Ishikawa (cell line): ENCODE measurements at regions not wholly inside any gene's neighbourhood (a gene's known extent, or its start where the extent isn't known, plus 50 kb on each side); places are given as distances from the start of the nearest gene placed in this dataset.

ENCODE experiments used
- CEBPB ChIP-seq: IDR thresholded peaks from 2 replicates; pipeline ENCODE4 v1.6.1; 2012
- CREB1 ChIP-seq: IDR thresholded peaks from 2 replicates; pipeline ENCODE4 v1.6.1; 2012; ENCODE audit warnings: low read depth
- EGR1 ChIP-seq: IDR thresholded peaks from 2 replicates; pipeline ENCODE4 v1.6.1; 2012
- EP300 ChIP-seq: IDR thresholded peaks from 2 replicates; pipeline ENCODE4 v1.6.1; 2012; ENCODE audit warnings: borderline replicate concordance
- FOXM1 ChIP-seq: IDR thresholded peaks from 2 replicates; pipeline ENCODE4 v1.6.1; 2012; ENCODE audit warnings: low read depth, borderline replicate concordance
- NFIC ChIP-seq: IDR thresholded peaks from 2 replicates; pipeline ENCODE4 v1.6.1; 2012
- RAD21 ChIP-seq: IDR thresholded peaks from 2 replicates; pipeline ENCODE4 v1.6.1; 2012; ENCODE audit warnings: low read depth
- TAF1 ChIP-seq: IDR thresholded peaks from 2 replicates; pipeline ENCODE4 v1.6.1; 2012; ENCODE audit warnings: low read depth, mild to moderate bottlenecking
- TCF12 ChIP-seq: IDR thresholded peaks from 2 replicates; pipeline ENCODE4 v1.6.1; 2012; ENCODE audit warnings: low read depth
- TEAD4 ChIP-seq: IDR thresholded peaks from 2 replicates; pipeline ENCODE4 v1.6.1; 2012
- YY1 ChIP-seq: IDR thresholded peaks from 2 replicates; pipeline ENCODE4 v1.6.1; 2012; ENCODE audit warnings: low read depth
- ZBTB7A ChIP-seq: IDR thresholded peaks from 2 replicates; pipeline ENCODE4 v1.6.1; 2012; ENCODE audit warnings: low read depth
- TF ChIP-seq, protein P1 (sequence below): IDR thresholded peaks from 2 replicates; pipeline ENCODE4 v1.6.1; 2012
- TF ChIP-seq, protein P2 (sequence below): IDR thresholded peaks from 2 replicates; pipeline ENCODE4 v1.6.1; 2012; ENCODE audit warnings: low read depth, mild to moderate bottlenecking
- TF ChIP-seq, protein P3 (sequence below): IDR thresholded peaks from 2 replicates; pipeline ENCODE4 v1.6.1; 2012

DNA sequence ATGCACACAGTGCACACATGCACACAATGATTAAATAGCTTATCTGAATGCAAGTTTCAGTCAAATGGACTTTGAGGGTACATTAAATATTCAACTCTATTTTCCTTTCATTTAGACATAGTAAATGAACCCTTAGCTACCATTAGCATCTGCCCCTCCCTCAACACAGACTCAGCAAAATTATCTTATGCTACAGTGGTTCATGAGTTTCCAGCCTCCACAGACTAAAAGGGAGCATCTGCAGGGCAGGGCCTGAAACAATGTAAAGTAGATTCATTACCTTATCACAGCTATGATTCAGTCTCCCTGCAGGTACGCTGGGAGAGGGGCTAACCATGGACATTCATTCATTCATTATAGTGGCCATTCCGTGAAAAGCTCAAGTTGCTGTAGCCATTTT, 329.1 kb downstream of the VGLL3 start:
- no peak for TF ChIP-seq YY1

DNA sequence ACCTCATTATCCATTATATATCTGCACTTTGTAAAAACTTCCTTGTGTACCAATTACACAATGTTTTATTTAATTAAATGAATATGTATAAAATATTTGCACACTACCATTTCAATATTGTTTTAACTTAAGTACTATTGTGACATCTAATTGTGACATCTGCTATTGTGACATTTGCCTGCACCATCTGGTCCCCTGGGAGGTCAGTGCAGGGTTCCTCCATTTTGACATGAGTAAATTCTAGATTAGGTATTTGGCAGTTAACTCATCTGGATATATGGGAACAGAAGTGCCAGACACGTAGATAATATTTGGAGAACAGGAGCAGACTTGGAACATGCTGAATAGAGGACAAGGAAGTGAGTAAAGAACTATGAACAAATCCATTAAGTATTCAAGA, 332.1 kb downstream of the VGLL3 start:
- TF ChIP-seq, protein P1, sequence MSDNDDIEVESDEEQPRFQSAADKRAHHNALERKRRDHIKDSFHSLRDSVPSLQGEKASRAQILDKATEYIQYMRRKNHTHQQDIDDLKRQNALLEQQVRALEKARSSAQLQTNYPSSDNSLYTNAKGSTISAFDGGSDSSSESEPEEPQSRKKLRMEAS = no peak
- TF ChIP-seq ZBTB7A (no peak), RAD21 (no peak), NFIC (no peak), EP300 (no peak), FOXM1 (no peak), TCF12 (no peak)
- TF ChIP-seq, protein P2, sequence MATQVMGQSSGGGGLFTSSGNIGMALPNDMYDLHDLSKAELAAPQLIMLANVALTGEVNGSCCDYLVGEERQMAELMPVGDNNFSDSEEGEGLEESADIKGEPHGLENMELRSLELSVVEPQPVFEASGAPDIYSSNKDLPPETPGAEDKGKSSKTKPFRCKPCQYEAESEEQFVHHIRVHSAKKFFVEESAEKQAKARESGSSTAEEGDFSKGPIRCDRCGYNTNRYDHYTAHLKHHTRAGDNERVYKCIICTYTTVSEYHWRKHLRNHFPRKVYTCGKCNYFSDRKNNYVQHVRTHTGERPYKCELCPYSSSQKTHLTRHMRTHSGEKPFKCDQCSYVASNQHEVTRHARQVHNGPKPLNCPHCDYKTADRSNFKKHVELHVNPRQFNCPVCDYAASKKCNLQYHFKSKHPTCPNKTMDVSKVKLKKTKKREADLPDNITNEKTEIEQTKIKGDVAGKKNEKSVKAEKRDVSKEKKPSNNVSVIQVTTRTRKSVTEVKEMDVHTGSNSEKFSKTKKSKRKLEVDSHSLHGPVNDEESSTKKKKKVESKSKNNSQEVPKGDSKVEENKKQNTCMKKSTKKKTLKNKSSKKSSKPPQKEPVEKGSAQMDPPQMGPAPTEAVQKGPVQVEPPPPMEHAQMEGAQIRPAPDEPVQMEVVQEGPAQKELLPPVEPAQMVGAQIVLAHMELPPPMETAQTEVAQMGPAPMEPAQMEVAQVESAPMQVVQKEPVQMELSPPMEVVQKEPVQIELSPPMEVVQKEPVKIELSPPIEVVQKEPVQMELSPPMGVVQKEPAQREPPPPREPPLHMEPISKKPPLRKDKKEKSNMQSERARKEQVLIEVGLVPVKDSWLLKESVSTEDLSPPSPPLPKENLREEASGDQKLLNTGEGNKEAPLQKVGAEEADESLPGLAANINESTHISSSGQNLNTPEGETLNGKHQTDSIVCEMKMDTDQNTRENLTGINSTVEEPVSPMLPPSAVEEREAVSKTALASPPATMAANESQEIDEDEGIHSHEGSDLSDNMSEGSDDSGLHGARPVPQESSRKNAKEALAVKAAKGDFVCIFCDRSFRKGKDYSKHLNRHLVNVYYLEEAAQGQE = no peak
- TF ChIP-seq, protein P3, sequence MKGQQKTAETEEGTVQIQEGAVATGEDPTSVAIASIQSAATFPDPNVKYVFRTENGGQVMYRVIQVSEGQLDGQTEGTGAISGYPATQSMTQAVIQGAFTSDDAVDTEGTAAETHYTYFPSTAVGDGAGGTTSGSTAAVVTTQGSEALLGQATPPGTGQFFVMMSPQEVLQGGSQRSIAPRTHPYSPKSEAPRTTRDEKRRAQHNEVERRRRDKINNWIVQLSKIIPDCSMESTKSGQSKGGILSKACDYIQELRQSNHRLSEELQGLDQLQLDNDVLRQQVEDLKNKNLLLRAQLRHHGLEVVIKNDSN = no peak

DNA sequence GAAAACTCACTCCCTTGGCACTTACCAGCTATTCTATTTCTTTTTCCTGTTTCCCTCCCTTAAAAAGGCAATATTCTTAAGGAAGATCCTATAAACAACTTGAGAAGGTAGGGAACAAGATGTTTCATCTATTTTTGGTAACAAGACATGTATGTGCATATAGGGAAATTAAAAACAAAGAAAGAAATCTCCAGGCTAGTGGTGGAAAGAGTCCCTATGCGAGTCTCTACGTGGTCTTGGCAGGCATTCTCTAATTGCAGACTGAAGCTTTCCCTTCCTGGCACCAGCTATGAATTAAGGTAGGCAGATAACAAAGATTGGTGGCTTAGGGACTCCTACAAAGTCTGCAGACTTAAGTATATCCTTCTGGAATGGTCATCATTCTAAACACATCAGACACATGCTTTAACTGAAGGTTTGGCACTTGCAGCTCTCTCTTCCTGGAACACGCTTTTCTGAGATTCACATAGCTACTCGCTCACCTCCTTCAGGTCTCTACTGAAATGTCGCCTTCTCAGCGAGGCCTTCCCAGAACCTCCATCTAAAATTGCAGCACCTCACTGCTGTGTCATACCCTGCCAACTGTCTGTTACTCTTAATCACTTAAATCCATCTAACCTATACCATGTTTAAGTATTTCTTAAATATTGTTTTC, 336.0 kb downstream of the VGLL3 start:
- TF ChIP-seq, protein P1 = no peak
- TF ChIP-seq FOXM1 (no peak), NFIC (no peak), CEBPB (no peak), CREB1 (no peak), YY1 (no peak), ZBTB7A (no peak), EP300 (no peak), EGR1 (no peak)
- TF ChIP-seq, protein P2 = no peak

DNA sequence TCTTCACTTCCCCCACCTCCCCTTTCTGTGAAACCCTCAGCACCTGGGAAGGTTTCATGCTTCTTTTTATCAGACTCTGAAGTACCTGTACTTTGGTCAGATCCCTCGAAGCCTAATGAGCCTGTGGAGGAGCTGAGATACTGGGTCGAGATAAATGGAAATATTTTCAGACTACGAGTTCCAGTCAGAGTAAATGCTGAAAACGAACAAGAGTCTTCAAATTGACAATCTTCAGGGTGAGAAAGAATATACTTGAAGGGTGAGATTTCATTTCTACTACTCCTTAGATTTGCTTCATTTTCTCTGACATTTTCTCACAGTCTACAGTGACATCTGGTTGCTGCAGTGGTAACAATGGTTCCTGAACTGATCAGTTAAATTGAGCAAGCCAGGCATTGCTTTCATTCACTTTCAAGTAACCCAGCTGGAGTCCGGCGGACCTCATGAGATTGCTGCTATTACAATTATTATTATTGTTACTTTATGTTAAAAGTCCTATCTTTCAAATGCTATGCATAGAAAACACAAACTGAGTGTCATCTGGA, 337.2 kb downstream of the VGLL3 start:
- TF ChIP-seq FOXM1 (no peak), TEAD4 (no peak), TAF1 (no peak), NFIC (no peak)

DNA sequence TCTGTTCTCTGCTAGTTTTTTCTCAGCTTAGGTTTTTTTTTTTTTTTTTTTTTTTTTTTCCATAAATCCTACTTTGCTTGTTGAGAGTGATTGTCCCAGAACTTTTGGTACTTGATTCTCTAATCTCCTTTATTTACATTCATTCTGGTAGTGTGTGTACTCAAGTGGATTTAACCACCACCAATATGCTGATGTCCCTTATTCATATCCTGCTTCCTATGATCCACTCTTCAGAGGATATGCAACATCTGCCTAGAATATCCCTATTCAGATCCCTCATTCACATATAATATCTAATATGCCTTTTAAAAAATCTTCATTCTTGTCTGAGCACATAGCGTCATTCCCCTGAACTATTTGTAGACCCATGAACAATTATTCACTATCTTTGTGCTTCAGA, 342.9 kb downstream of the VGLL3 start:
- no peak for TF ChIP-seq EP300
- TF ChIP-seq ZBTB7A = no peak
- no peak for TF ChIP-seq CREB1
- no peak for TF ChIP-seq RAD21
- TF ChIP-seq, protein P1 = no peak
- TF ChIP-seq TEAD4 = no peak

DNA sequence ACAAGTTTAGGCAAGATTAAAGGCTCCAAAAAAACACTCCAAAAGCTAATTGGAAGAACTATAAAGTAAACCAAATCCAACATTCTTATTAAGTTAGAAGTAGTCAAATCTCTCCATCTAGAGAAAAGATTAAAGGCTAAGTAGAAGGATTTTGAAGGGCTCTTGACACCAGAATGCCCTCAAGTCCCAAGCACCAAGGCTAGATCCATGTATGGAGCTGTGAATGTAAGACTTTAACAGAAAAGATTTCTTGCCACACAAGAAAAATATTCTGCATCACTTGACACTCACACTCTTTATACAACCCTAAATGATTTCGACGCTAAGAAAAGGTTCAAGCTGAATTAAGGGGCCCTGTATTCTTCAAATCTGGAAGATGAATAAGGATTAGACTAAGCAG, 345.2 kb downstream of the VGLL3 start:
- TF ChIP-seq RAD21 (no peak), NFIC (no peak), FOXM1 (no peak), YY1 (no peak), TCF12 (no peak), EGR1 (no peak), ZBTB7A (no peak)
- TF ChIP-seq, protein P3 = no peak
- TF ChIP-seq, protein P1 = no peak

DNA sequence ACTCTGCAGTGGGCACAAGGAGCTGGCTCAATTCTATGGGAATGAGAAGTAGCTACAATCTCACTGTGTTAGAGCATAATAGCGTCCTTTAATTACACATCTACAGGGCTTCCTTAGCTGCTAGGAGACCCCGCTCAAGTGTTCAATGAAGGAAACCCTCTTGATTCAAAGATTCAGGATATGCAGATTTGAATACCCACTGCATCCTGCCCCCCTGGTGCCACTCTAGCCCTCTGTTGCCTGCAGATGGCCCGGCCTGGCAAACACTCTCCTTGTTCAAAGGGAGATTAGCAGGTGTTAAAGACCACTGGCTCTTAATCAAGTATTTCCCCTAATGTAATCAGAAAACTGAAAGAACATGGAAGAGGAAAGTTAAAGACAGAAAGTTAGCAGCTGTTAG, 356.6 kb downstream of the VGLL3 start:
- TF ChIP-seq TEAD4 (no peak), TCF12 (no peak), TAF1 (no peak), YY1 (no peak), FOXM1 (no peak), EGR1 (no peak), RAD21 (no peak), CEBPB (no peak), CREB1 (no peak), NFIC (no peak), ZBTB7A (no peak), EP300 (no peak)
- TF ChIP-seq, protein P3 = no peak
- TF ChIP-seq, protein P1 = no peak
- TF ChIP-seq, protein P2 = no peak
